GM23248 (cell line): ENCODE measurements at regions not wholly inside any gene's neighbourhood (a gene's known extent, or its start where the extent isn't known, plus 50 kb on each side); places are given as distances from the start of the nearest gene placed in this dataset.

ENCODE experiments used
- EZH2 ChIP-seq: fragments of 200-600 bp; sonication (generic); IDR thresholded peaks from 2 replicates; pipeline ENCODE4 v1.6.1; 2018; ENCODE audit warnings: antibody characterized with exemption, mild to moderate bottlenecking; ENCODE audit not compliant: insufficient read depth, poor library complexity, severe bottlenecking
- EZH2phosphoT487 ChIP-seq: fragments of 200-600 bp; sonication (generic); IDR thresholded peaks from 2 replicates; pipeline ENCODE4 v1.6.1; 2018; ENCODE audit warnings: antibody characterized with exemption, moderate library complexity, mild to moderate bottlenecking, low read depth; ENCODE audit not compliant: insufficient read depth

DNA sequence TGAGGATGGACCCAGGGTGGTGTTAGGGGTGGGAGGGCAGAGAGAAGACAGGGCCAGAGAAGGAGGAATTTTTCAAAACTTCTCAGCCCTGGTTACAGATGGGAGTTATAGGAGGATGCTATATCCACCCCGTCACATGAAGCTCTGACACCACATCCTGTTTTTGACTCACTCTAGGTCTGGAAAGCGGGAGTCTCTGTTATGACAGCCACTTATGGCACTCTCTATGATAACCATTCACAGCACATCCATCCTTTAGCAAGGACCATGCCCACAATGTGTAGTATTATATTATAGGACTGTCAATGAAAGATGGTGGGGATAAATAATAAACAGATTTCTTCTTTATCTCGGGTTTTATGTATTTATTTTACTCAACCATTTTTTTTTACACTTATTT is 461.2 kb downstream of the CDH2 start:
- TF ChIP-seq EZH2 (no peak), EZH2phosphoT487 (no peak)
